BLaER1 treated with 17β-estradiol and CSF1 and Interleukin-3, amounts not matched to agents 10 nM and 100 nM (cell line): ENCODE measurements at regions not wholly inside any gene's neighbourhood (a gene's known extent, or its start where the extent isn't known, plus 50 kb on each side); places are given as distances from the start of the nearest gene placed in this dataset.

Source experiments
- H3K27ac ChIP-seq, 11 experiments: shearing (Covaris generic); formaldehyde crosslinking; 2 replicates each; pipeline ENCODE4 v1.8.1; 2022
- H3K27me3 ChIP-seq, 11 experiments: shearing (Covaris generic); formaldehyde crosslinking; 2 replicates each; pipeline ENCODE4 v1.8.1; 2022
- H3K36me3 ChIP-seq, 11 experiments: shearing (Covaris generic); formaldehyde crosslinking; 2 replicates each; pipeline ENCODE4 v1.8.1; 2022
- H3K4me1 ChIP-seq, 10 experiments: shearing (Covaris generic); formaldehyde crosslinking; 2 replicates each; pipeline ENCODE4 v1.8.1; 2022
- H3K4me2 ChIP-seq, 11 experiments: shearing (Covaris generic); formaldehyde crosslinking; 2 replicates each; pipeline ENCODE4 v1.8.1; 2022
- H3K4me3 ChIP-seq, 10 experiments: shearing (Covaris generic); formaldehyde crosslinking; 2 replicates each; pipeline ENCODE4 v1.8.1; 2022
- H3K9ac ChIP-seq, 11 experiments: shearing (Covaris generic); formaldehyde crosslinking; 2 replicates each; pipeline ENCODE4 v1.8.1; 2022
- H3K9me3 ChIP-seq, 11 experiments: shearing (Covaris generic); formaldehyde crosslinking; replicated peaks in 1 of 11; 2 replicates each; pipeline ENCODE4 v1.8.1; 2022
- H4K20me1 ChIP-seq, 11 experiments: shearing (Covaris generic); formaldehyde crosslinking; 2 replicates each; pipeline ENCODE4 v1.8.1; 2022
- Cebpa-rat ChIP-seq, 11 experiments: shearing (Covaris generic); IDR thresholded peaks; 2 replicates each; pipeline ENCODE4 v1.8.1; 2022

DNA sequence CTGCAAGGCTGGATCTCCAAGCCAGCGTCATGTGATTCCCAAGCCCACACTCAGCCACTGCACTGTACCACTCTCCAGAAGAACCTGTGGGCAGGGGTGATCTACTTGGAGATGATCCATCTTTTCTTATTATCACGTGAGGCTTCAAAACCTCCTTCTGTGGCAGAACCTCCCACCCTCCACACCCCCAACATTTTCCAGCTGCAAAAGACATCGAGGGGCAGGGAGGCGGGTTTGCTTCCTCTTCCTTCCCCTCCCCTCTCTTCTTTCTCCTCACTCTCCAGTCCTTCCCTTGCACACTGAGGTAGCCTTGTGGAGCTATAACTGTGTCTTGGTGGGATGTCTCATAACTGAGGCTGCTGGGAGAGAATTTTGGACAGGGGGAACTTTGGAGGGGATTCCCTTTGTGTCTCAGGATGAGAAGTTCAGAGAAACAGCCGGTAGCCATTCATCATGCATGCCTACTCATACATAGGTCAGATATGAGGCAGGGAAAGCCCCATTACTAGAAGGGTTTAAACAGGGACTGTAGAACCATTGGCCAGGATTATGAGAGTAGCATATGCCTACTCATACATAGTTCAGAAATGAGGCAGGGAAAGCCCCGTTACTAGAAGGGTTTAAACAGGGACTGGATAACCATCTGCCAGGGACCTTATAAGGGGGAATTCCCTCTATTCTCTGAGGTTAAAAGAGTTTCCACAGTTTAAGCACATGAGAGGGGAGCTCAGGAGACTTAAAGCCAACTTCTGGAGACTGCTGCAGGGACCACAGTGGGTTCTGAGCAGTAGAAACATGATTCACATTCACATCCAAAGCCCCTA lies 420.7 kb upstream of the CADM1 start:
- Histone ChIP-seq H3K27me3 (peaks cover 0 to 37% (median 0%) of the 10 kb centered on the region in 11 experiments; a peak in 4 of 22 replicates), H3K36me3 (no peaks in the 10 kb centered on the region), H3K4me1 (peaks cover 5 to 33% (median 12%) of the 10 kb centered on the region in 10 experiments), H3K4me2 (peak overlapping the region in 2 of 11 experiments; percentile 40 to 41; a peak in 3 of 22 replicates), H3K9ac (no peak overlapping the region), H3K4me3 (no peak overlapping the region), H3K9me3 (no peaks in the 10 kb centered on the region), H4K20me1 (no peaks in the 10 kb centered on the region; a peak in 1 of 22 replicates), H3K27ac (no peak overlapping the region)
- no peak for TF ChIP-seq Cebpa-rat (IDR thresholded peaks at IDR 0.05)

GRCh38 chr11:115922876-115923275 lies 418.7 kb upstream of the CADM1 start:
- no peak overlapping the region for H3K4me3 ChIP-seq
- peaks cover 0 to 17% (median 0%) of the 10 kb centered on the region in 11 experiments; a peak in 3 of 22 replicates for H3K27me3 ChIP-seq
- no peaks in the 10 kb centered on the region; a peak in 1 of 22 replicates for H4K20me1 ChIP-seq
- H3K4me1 ChIP-seq = peaks cover 0 to 38% (median 7%) of the 10 kb centered on the region in 10 experiments; a peak in 9 of 20 replicates
- no peaks in the 10 kb centered on the region for H3K36me3 ChIP-seq
- H3K27ac ChIP-seq = no peak overlapping the region
- TF ChIP-seq Cebpa-rat (IDR thresholded peaks at IDR 0.05) = no peak
- no peak overlapping the region for H3K9ac ChIP-seq
- H3K9me3 ChIP-seq = no peaks in the 10 kb centered on the region
- H3K4me2 ChIP-seq = no peak overlapping the region

- H3K36me3 ChIP-seq = no peaks in the 10 kb centered on the region
- 0 out of 22 replicates have a peak overlapping the region, but pooled peaks of 2 of the 11 experiments have one; percentile 4 to 14 for H3K4me2 ChIP-seq
- no peak for TF ChIP-seq Cebpa-rat (IDR thresholded peaks at IDR 0.05)
- no peak overlapping the region for H3K4me3 ChIP-seq
- peaks cover 0 to 8% (median 0%) of the 10 kb centered on the region in 11 experiments; a peak in 1 of 22 replicates for H3K27me3 ChIP-seq
- no peaks in the 10 kb centered on the region; a peak in 1 of 22 replicates for H4K20me1 ChIP-seq
- H3K4me1 ChIP-seq = peaks cover 0 to 38% (median 7%) of the 10 kb centered on the region in 10 experiments; a peak in 9 of 20 replicates
- no peak overlapping the region for H3K9ac ChIP-seq
- no peak overlapping the region for H3K27ac ChIP-seq
- H3K9me3 ChIP-seq = no peaks in the 10 kb centered on the region
Measured at GRCh38 chr11:115921986-115922385, 417.8 kb upstream of the CADM1 start.

DNA sequence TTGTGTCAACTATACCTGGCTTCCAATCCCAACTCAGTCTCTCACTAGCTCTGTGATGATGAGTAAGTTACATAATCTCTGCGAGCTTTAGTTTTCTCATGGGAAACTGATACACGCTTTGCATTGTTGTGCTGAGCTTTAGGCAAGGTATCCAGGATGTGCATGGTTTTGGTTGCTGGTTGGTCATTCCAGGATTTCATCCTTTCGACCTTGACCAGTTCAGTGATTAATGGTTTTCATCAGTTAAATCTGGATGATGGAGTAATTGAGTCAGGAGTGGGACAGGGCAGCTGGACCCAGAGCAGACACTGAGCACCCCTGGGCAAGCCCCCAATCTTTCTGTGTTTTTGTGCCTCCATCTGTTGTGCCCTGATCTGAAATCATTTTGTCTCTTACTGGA lies 417.3 kb upstream of the CADM1 start:
- H3K9ac ChIP-seq = no peak overlapping the region
- H3K27ac ChIP-seq = no peak overlapping the region
- H3K36me3 ChIP-seq = no peaks in the 10 kb centered on the region
- no peaks in the 10 kb centered on the region; a peak in 1 of 22 replicates for H4K20me1 ChIP-seq
- 0 out of 22 replicates have a peak overlapping the region, but pooled peaks of 1 of the 11 experiments have one; percentile 14 for H3K4me2 ChIP-seq
- TF ChIP-seq Cebpa-rat (IDR thresholded peaks at IDR 0.05) = no peak
- peaks cover 0 to 4% (median 0%) of the 10 kb centered on the region in 11 experiments; a peak in 1 of 22 replicates for H3K27me3 ChIP-seq
- no peaks in the 10 kb centered on the region for H3K9me3 ChIP-seq
- no peak overlapping the region for H3K4me3 ChIP-seq
- H3K4me1 ChIP-seq = peaks cover 0 to 36% (median 7%) of the 10 kb centered on the region in 10 experiments; a peak in 9 of 20 replicates

DNA sequence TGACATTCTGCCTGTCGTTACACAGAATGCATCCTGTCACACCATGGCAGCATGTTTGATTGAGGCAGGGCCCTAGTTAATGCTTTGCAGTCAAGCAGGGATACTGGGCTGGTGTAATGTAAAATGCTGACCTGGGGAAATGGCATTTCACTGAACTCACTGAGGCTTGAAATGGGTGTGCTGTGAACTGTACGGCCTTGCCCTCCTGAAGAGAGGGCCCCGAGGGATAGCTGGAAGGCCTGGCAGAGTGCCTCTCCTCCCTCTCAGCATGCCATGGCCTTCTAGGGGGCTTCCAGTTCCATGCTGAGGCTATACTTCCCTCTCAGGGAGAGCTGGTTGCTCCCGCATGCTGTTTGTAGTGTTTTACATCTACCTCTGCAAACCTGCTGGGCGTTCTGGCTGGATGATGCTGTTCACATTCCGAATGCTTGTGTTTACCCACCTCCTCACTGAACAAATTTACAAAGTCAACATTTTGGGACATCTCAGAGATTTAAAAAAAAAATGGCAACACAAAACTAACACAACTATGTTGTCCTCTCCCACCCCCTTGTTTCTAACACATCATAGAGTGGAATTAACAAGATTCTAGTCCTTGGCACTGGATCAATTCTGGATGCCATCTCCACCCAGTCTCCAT lies 416.7 kb upstream of the CADM1 start:
- no peak for TF ChIP-seq Cebpa-rat (IDR thresholded peaks at IDR 0.05)
- Histone ChIP-seq H3K27ac (no peak overlapping the region), H3K9ac (no peak overlapping the region), H3K27me3 (0 out of 22 replicates have a peak, but pooled peaks cover 0 to 4% (median 0%) of the 10 kb centered on the region in 11 experiments), H3K4me3 (no peak overlapping the region), H3K9me3 (no peaks in the 10 kb centered on the region), H3K36me3 (no peaks in the 10 kb centered on the region), H4K20me1 (no peaks in the 10 kb centered on the region; a peak in 1 of 22 replicates), H3K4me1 (peaks cover 0 to 30% (median 6%) of the 10 kb centered on the region in 10 experiments; a peak in 9 of 20 replicates), H3K4me2 (peak overlapping the region in 1 of 11 experiments; percentile 3; a peak in 1 of 22 replicates)

DNA sequence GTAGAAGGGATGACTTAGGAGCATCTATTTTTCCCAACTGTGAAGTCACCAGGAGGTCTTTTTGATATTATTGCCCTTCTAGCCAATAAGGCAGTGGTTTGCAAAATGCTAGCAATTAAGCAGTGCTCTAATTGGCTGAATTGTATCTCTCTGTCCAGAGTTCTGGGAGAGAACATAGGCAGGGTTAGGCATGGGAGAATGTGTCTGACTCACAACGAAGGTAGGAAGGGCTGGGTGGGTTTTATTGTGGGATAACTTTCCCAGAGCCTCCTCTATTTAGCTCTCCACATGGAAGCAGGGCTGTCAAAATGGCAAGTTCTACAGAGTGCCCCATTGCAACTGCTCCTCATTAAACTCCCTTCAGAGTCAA lies 415.9 kb upstream of the CADM1 start:
- H3K4me2 ChIP-seq = peak overlapping the region in 2 of 11 experiments; percentile 56 to 67; a peak in 4 of 22 replicates
- no peak overlapping the region for H3K27ac ChIP-seq
- 0 out of 22 replicates have a peak, but pooled peaks cover 0 to 4% (median 0%) of the 10 kb centered on the region in 11 experiments for H3K27me3 ChIP-seq
- TF ChIP-seq Cebpa-rat (IDR thresholded peaks at IDR 0.05) = no peak
- H3K9ac ChIP-seq = no peak overlapping the region
- H4K20me1 ChIP-seq = no peaks in the 10 kb centered on the region; a peak in 1 of 22 replicates
- no peaks in the 10 kb centered on the region for H3K36me3 ChIP-seq
- peaks cover 0 to 22% (median 6%) of the 10 kb centered on the region in 10 experiments; a peak in 9 of 20 replicates for H3K4me1 ChIP-seq
- H3K9me3 ChIP-seq = no peaks in the 10 kb centered on the region
- H3K4me3 ChIP-seq = no peak overlapping the region

DNA sequence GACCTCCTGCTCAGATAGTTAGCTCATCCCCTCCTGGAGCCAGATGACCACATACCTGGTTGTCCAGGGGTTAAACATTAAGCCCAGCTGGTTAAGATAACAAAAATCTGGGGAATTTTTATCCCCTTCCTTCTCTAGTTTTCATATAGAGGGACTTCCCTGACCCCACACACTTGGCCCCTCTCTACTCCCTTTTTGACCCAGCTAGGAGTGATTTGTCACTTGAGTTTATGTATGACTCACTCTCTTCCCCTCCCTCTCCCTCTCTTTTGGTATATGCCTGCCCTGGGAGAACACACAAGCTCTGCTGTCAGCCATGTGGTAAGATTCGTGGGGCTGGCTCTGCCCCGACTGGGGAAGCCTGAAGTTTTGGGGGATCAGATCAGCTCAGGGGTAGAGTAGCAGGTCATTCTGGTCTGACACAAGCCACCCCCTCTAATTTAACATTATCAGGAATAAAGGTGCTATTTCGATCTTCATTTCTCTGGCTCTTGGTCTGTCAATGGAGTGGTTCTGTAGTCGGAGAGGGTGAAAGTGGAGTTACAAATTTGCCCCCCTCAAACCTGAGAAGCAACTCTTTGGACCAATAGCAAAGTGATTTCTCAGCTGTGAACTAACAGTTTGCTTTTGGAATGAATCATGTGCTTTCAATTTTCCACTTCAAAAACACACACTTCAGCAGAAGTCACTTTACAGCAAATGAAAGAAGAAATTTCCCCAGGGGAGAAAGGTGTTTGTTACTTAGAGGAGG lies 415.3 kb upstream of the CADM1 start:
- Histone ChIP-seq H3K4me3 (no peak overlapping the region), H3K27ac (no peak overlapping the region), H3K4me2 (peak overlapping the region in 4 of 11 experiments; percentile 3 to 67 (median 46); a peak in 7 of 22 replicates), H3K9me3 (no peaks in the 10 kb centered on the region), H4K20me1 (no peaks in the 10 kb centered on the region), H3K9ac (no peak overlapping the region), H3K36me3 (no peaks in the 10 kb centered on the region), H3K27me3 (0 out of 22 replicates have a peak, but pooled peaks cover 0 to 4% (median 0%) of the 10 kb centered on the region in 11 experiments), H3K4me1 (peaks cover 0 to 17% (median 6%) of the 10 kb centered on the region in 10 experiments; a peak in 9 of 20 replicates)
- TF ChIP-seq Cebpa-rat (IDR thresholded peaks at IDR 0.05) = no peak

DNA sequence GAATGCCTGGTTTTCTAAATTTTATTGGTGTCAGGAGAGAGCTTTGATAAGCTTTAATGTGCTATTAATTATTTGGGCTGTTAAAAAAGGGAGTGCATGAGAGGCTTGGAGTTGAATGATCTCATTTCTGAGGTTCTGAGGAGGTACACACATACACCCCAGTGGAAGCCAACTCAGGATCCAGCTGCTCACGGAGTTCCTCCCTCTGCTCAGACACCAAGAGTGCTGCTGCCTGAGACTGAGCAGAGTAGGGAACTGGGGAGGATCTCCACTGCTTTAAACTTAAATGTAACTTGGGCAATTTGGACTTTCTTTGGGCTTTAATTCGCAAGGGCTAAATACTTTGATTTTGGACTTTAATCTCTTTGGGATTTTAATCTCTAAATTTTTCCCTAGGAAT lies 414.4 kb upstream of the CADM1 start:
- Histone ChIP-seq H3K4me2 (no peak overlapping the region), H3K27ac (no peak overlapping the region)
- TF ChIP-seq Cebpa-rat (IDR thresholded peaks at IDR 0.05) = no peak

More for the DNA sequence above, 414.4 kb upstream of the CADM1 start:
- Histone ChIP-seq H3K9ac (no peak overlapping the region), H3K4me3 (no peak overlapping the region), H4K20me1 (no peaks in the 10 kb centered on the region), H3K27me3 (0 out of 22 replicates have a peak, but pooled peaks cover 0 to 4% (median 0%) of the 10 kb centered on the region in 11 experiments), H3K9me3 (no peaks in the 10 kb centered on the region), H3K36me3 (no peaks in the 10 kb centered on the region), H3K4me1 (peaks cover 0 to 15% (median 7%) of the 10 kb centered on the region in 10 experiments; a peak in 9 of 20 replicates)
